ENCODE measurements at regions not wholly inside any gene's neighbourhood (a gene's known extent, or its start where the extent isn't known, plus 50 kb on each side); places are given as distances from the start of the nearest gene placed in this dataset.

GRCh38 chr2:220446106-220446712, 818.8 kb downstream of the SLC4A3 start:
- TF ChIP-seq POLR2AphosphoS5 (IDR thresholded peaks at IDR 0.05) (no peak), CTCF (IDR thresholded peaks at IDR 0.05) (no peak), POLR2A (IDR thresholded peaks at IDR 0.05) (no peak), EP300 (IDR thresholded peaks at IDR 0.05) (no peak)
